HG03521 (cell line): ENCODE measurements at regions not wholly inside any gene's neighbourhood (a gene's known extent, or its start where the extent isn't known, plus 50 kb on each side); places are given as distances from the start of the nearest gene placed in this dataset.
"Not testable (repeated sequence)": the region's sequence is repeated elsewhere in the genome, so short reads cannot be mapped to it uniquely, and the experiment has no call there.

ENCODE experiments used
- ATAC-seq: cut with Tn5 transposase; IDR thresholded peaks from one replicate; pipeline ENCODE4 v1.9.1; 2021; ENCODE audit warnings: mild to moderate bottlenecking, moderate library complexity; ENCODE audit not compliant: unreplicated experiment

DNA sequence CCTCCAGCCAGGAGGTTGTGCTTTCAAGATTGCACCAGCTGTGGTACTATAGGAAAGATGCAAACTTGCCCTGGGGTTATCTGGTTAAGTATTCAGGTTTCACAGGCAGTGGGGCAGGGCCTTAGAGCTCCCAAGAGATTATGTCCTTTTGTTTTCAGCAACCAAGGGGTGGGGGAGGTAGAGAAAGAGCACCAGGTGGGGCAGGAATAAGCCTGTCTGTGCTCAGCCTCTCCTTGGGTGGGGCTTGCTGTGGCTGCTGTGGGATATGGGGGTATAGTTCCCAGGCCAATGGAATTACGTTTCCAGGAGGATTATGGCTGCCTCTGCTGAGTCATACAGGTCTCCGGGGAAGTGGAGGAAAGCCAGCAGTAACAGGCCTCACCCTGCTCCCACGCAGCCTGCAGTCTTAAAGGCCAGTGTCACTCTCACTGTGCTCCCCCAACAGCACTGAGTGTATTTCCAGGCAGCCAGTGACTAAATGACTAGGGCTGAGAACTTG is 508.6 kb downstream of the RWDD3 start:
- no peak for ATAC-seq

- ATAC-seq, result no peak
Measured at GRCh38 chr1:95744731-95745130, 510.7 kb downstream of the RWDD3 start.

DNA sequence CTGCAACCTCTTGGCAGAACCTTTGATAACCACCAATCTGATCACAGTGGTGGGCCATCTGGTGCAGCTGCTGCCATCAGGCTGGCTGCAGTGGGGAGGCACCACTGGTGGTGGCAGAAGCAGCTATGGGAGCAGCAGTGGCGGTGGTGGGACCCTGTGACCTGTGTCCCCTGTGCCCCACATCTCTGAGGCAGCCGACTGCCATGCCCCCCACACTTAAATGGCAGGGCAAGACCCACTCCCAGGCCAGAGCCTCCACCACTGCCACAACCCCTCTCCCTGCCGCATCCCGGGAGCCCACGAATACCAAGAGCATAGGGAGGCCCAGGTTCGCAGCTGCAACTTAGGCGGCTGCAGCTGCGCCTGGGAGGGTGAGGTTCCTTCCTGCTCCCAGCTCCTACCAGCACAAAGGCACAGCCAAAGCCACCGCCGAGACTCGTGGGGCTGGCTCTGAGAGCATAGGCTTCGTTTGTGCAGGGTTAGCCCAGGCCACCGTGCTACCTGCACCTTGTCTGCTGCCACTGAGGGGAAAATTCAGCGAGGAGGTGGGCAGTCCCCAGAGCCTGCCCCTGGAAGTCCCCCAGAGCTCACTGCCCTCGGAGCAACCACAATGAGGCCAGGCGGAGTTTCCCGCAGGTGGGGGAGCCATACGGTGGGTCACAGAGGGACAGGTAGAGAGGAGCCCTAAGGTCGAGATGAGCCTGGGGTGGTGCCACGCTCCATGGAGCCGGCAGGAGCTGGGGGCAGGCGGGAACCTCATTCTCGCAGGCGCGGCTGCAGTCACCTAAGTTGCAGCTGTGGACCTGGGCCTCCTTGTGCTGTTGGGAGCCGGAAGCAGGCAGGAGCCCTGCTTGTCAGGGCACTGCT is 518.7 kb downstream of the RWDD3 start:
- ATAC-seq, result no peak

DNA sequence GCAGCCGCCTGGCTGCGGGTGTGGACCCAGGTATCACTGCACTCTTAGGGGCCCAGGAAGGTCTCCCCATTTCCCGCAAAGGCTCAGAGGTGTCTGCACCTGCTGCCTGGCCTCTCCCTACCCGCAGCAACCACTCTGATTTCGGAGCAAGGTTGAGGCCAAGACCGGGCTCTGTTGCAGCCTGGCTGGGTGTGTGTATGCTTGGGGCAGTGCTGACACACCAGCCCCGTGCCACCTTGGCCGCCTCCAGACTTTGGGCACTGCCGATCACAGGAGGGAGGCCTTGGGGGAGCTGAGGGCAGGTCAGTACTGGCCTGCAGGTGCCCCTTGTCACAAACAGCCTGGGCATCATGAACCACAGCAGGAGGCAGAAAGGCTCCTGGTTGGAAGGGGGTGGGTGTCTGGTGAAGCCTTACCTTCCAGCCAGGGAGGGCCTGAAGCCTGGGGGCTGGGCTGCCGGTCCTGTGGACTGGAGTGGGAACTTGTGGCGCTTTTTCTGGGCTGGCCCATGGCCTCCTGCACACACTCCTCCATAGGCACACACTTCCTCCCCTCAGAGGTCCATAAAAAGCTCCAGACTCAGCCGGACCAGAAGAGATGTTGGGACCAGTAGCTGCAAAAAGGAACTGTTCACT is 519.5 kb downstream of the RWDD3 start:
- ATAC-seq, result no peak

GRCh38 chr1:95754412-95754811 is 520.4 kb downstream of the RWDD3 start:
- ATAC-seq, result no peak

GRCh38 chr1:95766036-95766435 is 532.0 kb downstream of the RWDD3 start:
- no peak for ATAC-seq

GRCh38 chr1:95770581-95770980 is 536.6 kb downstream of the RWDD3 start:
- ATAC-seq, result no peak

DNA sequence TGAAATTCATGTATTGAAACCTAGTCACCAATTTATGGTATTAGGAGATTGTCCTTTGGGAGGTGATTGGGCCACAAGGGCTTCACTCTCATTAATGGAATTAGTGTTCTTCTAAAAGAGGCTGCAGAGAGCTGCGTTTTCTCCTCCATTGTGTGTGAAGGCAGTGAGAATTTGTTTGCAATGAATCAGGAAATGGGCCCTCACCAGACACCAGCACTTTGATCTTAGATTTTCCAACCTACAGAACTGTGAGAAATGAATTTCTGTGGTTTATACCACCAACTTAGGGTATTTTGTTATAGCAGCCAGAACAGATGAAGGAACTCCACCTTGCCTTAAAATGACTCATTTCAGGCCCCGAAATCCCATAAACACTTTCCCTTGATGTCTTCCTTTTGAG is 544.2 kb downstream of the RWDD3 start:
- no peak for ATAC-seq

DNA sequence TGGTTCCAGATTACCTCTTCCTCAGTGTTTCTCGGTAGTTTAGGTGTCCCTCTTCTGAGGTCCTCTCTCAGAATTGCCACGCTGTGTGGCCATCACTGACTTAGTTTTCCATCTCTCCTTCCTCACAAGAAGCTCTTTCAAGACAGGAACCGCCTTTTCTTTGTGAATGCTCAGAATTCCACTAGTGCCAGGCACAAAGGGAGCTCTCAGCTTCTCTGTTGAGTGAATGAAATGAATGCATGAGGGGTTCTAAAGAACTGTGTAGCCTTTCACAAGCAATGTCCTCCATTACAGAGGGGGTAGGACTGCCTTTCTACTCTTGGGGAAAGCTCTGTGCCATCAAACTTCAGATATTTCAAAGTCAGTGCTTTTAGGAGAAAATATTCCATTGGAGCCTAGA is 546.8 kb downstream of the RWDD3 start:
- no peak for ATAC-seq

DNA sequence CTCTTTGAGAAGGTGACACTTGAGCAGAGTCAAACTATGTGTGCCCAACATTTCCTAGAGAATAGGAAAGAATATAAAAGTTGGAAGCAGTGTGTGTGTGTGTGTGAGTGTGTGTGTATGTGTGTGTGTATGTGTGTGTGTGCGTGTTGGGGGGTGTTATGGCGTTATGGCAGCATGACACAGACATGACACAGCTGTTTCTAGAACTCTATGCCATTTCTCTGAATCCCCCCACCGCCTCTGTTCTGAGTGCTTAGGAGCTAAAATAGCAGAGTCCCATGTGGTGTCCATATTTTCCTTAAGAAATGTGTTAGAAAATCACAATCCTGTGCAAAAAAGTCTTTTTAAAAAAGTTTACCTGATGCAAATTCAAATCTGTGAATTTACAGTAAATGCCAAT is 556.1 kb downstream of the RWDD3 start:
- ATAC-seq, result no peak

GRCh38 chr1:95793893-95794292 is 559.9 kb downstream of the RWDD3 start:
- no peak for ATAC-seq

DNA sequence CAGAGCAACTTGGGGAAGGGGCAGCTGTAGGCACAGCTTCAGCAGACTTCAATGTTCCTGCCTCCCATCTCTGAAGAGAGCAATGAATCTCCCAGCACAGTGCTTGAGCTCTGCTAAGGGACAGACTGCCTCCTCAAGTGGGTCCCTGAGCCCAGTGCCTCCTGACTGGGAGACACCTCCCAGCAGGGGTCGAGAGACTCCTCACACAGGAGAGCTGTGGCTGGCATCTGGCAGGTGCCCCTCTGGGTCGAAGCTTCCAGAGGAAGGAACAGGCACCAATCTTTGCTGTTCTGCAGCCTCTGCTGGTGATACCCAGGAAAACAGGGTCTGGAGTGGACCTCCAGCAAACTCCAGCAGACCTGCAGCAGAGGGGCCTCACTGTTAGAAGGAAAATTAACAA is 563.8 kb downstream of the RWDD3 start:
- not testable (repeated sequence) for ATAC-seq

- no peak for ATAC-seq
Measured at GRCh38 chr1:95806171-95806570, 572.2 kb downstream of the RWDD3 start.

- no peak for ATAC-seq
Measured at GRCh38 chr1:95809391-95809790, 575.4 kb downstream of the RWDD3 start.

GRCh38 chr1:95815511-95815910 is 581.5 kb downstream of the RWDD3 start:
- ATAC-seq, result no peak

- no peak for ATAC-seq
Measured at GRCh38 chr1:95829556-95829955, 595.5 kb downstream of the RWDD3 start.

GRCh38 chr1:95832370-95832769 is 598.4 kb downstream of the RWDD3 start:
- no peak for ATAC-seq

DNA sequence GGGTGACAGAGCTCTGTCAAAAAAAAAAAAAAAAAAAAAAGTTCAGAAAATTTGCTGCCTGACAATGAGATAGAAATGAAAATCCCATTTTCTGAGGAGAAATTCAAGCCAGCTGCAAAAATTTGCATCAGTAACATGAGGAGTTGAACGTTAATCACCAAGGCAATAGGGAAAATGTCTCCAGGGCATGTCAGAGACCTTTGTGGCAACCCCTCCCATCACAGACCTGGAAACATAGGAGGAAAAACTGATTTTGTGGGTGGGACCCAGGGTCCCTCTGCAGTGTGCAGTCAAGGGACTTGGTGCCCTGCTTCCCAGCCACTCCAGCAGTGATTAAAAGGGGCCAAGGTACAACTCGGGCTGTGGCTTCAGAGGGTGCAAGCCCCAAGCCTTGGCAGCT is 615.4 kb downstream of the RWDD3 start:
- ATAC-seq, result no peak

DNA sequence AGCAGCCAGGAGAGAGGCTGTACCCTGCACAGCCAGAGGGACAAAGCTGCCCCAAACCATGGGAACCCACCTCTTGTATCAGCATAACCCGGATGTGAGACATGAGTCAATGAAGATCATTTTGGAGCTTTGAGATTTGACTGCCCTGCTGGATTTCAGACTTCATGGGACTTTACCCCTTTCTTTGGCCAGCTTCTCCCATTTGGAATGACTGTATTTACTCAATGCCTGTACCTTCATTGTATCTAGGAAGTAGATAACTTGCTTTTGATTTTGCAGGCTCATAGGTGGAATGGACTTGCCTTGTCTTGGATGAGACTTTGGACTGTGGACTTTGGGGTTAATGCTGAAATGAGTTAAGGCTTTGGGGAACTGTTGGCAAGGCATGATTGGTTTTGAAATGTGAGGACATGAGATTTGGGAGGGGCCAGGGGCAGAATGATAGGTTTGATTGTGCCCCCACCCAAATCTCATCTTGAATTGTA is 616.2 kb downstream of the RWDD3 start:
- no peak for ATAC-seq

DNA sequence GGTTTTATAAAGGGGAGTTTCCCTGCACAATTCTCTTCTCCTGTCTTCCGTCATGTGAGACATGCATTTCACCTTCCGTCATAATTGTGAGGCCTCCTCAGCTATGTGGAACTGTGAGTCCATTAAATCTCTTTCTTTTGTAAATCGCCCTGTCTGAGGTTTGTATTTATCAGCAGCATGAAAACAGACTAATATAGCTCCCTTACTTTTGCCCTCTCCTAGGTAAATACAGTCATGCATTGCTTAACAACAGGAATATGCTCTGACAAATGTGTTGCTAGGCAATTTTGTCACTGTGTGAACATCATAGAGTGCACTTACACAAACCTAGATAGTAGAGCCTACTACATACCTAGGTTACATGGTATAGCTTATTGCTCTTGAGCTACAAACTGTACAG is 616.8 kb downstream of the RWDD3 start:
- ATAC-seq, result no peak

GRCh38 chr1:95852483-95853070 is 618.6 kb downstream of the RWDD3 start:
- ATAC-seq, result no peak

- ATAC-seq, result no peak
Measured at GRCh38 chr1:95854457-95854856, 620.4 kb downstream of the RWDD3 start.
